CD4-positive, alpha-beta T cell treated with Interleukin-2 at 100 ng/mL for 4 hours (primary cell): ENCODE measurements at regions not wholly inside any gene's neighbourhood (a gene's known extent, or its start where the extent isn't known, plus 50 kb on each side); places are given as distances from the start of the nearest gene placed in this dataset.

Experiments used
- DNase-seq: peaks from one replicate; pipeline ENCODE4 v3.0.0-alpha.2; 2020; ENCODE audit warnings: low spot score

GRCh38 chr20:40491009-40491590 lies 197.9 kb downstream of the MAFB start:
- no peak for DNase-seq

GRCh38 chr20:40489886-40490285 lies 199.2 kb downstream of the MAFB start:
- DNase-seq = no peak

- no peak for DNase-seq
Measured at GRCh38 chr20:40488401-40488800, 200.6 kb downstream of the MAFB start.

DNA sequence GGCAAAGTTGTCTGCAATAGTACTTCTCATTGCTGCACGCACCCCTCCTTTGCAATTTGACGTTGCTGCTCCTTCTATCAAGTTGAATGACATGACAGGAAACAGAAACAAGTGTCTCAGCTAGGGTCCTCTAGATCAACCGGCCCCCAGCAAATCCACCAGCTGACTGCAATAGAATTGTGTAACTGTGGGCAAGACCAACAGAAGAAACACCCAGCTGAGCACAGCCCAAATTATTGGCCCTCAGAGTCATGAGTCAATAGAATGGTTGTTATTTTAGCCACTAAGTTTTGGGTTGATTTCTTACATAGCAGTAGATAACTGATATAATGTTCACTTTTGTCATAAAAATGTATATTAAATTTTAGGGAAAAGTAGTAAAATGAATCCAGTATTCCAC lies 202.7 kb downstream of the MAFB start:
- no peak for DNase-seq

GRCh38 chr20:40481743-40482458 lies 207.1 kb downstream of the MAFB start:
- no peak for DNase-seq

DNA sequence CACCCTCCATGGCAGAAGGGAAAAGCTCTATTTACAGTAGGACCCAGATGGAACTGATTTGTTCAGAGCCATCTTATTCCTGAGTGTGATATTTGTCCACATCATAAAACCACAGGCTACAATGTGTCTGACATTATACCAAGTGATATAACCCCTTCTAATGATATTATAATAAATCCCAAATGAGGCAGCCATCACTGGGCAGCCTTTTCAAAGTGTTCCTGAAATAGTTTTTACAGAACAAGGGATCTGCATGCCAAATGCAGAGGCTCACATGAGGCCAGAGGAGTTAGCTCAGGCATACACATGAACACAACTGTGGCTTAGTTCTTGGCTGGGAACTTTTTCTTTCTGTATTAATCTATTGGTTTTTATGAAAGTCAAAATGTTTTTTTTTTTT lies 207.7 kb downstream of the MAFB start:
- DNase-seq = no peak

DNA sequence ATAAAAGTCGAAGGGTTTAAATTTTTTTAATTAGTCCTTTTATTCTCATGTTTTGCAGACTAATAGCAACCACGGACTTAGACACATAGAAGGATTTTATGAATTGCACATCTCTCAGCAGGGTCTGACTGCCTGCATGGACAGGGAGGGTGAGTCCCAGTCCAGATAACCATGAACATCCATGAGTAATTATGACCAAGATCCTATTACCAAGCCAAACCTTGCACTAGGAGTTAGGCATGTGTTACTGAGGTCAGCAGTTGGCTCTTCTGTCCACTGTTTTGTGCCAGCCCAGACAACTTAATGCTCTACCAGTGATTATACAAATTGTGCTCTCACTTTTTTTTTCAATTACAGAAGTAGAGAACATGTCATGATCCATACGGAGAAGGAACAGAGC lies 211.2 kb downstream of the MAFB start:
- no peak for DNase-seq

- no peak for DNase-seq
Measured at GRCh38 chr20:40476461-40476860, 212.6 kb downstream of the MAFB start.

- no peak for DNase-seq
Measured at GRCh38 chr20:40472905-40473304, 216.1 kb downstream of the MAFB start.

DNA sequence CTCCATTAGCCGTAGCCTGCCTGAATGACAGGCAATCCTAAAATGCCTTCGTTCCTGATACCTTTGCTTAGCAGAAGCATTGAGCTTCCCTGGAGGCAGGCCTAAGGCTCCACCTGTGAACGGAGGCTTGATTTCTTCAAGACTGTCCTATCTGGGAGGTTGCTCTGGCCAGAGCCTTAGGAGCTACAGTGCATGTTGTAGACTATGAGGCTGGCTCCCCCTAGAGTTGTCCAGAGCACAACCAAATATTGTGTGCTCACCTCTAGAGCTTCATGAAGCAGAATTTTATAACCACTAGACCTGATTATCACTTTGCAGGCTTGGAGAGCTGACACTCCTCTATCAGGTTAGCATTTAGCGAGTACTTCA lies 217.8 kb downstream of the MAFB start:
- no peak for DNase-seq

- no peak for DNase-seq
Measured at GRCh38 chr20:40470445-40471260, 218.4 kb downstream of the MAFB start.

GRCh38 chr20:40468759-40469158 lies 220.3 kb downstream of the MAFB start:
- DNase-seq = no peak

GRCh38 chr20:40467703-40468411 lies 221.2 kb downstream of the MAFB start:
- no peak for DNase-seq

GRCh38 chr20:40467067-40467466 lies 222.0 kb downstream of the MAFB start:
- no peak for DNase-seq

DNA sequence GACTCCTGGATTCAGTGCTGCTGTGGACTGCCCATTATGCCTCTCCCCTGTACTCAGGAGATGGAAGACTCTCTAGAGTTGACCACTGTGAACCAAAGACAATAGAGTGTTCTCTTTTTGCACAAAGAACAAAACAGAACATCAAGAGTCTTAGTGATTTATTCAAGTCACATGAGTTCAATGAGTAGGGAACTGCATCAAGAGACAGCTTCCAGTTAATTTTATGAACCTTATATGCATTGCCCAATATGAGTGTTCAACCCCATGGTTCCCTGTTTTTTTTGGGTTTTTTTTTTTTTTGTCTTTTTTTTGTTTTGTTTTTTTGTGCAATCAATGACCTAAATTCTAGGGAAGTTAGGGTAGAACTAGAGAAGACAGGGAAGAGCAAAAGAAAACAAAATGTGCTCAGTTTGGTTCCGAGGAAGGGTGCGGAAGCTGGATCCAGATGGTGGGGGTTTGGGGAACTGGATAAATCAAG lies 224.3 kb downstream of the MAFB start:
- DNase-seq = no peak

DNA sequence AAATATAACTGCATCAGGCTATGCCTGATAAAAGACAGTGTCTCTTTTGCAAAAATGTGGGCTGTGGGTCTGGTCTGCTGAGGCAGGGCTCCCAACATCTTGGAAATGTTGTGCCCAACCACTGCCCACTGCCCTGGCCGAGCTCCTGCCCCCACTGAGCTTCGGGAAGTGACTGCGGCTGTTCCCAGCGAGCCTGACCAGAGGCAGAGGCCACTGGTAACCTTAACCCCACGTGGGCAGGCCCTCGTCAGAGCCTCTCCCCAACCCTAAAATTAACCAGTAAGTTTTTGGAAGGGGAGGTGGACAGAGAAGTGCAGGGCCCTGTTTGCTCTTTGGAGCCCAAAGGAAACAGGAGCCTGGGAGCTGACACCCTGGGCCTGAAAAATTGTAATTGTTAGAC lies 225.9 kb downstream of the MAFB start:
- no peak for DNase-seq

- DNase-seq = no peak
Measured at GRCh38 chr20:40462566-40462965, 226.5 kb downstream of the MAFB start.

DNA sequence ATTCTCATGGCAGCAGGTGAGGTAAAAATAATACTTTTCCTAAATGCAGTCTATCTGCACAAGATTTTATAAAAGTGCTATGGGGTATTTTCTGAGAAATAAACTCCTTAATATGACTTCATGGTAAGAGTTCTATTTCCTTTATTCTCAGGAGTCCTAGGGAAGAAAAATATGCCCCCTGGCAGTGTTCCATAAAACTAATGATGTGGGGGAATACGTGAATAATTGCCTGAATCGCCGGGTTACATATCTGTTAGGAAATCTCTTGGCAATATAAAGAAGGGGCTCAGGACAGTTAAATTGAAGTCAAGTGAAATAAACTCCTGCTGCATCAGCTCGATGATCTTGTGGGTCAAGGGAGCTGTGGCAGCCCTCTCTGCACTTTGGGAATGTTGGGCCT lies 229.7 kb downstream of the MAFB start:
- DNase-seq = no peak

DNA sequence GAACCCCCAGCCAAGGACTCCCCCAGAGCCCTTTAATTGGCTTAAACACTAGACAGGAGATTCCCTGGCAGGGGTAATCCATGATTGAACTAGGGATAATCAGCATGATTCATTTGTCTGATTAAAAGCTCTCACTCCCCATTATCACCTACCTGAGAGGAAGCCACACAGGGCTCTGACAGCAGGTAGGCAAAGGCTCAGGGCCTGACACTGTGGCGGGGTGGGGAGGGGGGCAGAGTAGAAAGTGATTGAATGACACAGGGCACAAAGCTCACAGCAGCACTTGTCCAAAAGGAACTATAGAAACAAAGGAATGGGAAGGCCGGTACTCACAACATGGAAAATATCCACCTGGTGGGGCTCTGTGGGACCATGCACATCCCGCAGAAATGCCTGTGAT lies 231.6 kb downstream of the MAFB start:
- DNase-seq = no peak

DNA sequence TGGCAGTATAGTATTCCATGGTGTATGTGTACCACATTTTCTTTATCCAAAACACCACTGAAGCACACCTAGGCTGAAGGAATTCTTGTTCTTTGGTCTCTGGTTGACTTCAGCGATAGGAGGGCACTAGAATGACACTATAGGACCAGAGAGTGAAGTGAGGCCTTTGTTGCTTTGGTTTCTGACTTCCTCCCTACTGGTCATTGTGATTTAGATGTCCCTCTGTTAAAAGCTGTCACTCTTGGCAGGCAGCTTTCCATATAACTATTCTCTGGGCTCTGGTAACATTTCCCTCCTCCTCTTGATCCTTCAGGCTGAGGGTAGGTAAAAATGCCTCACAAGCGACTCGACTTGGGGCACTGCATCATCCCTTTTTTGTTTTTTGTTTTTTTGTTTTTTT lies 236.3 kb downstream of the MAFB start:
- no peak for DNase-seq

GRCh38 chr20:40451552-40451951 lies 237.5 kb downstream of the MAFB start:
- DNase-seq = no peak

DNA sequence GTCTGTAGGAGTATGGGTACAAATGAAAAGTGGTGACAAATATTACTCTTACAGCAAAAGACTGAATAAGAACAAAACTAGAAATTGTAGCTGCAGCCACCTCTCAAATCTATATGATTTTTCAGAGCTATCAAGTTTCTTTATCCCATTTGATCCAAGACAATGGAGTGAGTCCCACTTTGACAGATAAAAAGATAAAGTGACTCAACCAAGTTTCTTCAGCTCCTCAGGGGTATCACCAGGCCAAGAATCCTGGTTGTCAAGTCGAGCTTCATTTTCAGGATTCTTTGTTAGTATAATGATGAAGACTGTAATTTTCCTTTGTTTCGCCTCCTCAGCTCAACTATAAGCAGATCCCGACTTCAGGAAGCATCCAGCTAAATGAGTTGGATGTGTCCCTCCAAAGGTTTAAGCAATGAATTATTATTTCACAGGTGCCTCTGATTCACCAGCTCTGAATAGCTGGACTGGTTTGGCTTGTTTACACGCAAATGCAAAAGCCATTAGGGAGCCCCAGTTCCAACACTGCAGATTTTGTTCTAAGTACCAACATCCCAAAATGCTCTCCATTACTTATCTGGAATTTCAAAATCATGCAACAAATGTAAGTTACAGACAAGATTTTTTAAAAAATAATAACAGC lies 238.9 kb downstream of the MAFB start:
- DNase-seq = no peak
